ENCODE measurements at regions not wholly inside any gene's neighbourhood (a gene's known extent, or its start where the extent isn't known, plus 50 kb on each side); places are given as distances from the start of the nearest gene placed in this dataset.

DNA sequence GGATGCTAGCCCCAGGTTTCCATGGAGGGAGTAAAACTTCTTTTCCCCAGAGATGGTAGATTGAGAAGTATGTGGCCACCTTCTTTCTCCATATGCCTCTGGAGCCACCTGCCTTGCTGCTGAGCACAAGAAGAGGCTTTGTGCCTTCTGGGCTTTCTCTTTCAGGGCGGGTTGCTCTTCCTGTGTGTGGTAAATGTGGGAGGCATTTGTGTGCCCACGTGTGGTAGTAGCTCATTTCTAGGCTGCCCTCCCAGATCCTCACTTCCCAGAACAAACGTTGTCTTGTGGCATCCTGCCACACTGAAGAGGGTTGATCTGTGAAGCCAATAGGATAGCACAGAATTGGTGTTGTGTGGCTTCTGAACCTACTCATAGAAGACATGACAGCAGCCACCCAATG lies 342.0 kb upstream of the PODXL start:
- TF ChIP-seq, protein P1, sequence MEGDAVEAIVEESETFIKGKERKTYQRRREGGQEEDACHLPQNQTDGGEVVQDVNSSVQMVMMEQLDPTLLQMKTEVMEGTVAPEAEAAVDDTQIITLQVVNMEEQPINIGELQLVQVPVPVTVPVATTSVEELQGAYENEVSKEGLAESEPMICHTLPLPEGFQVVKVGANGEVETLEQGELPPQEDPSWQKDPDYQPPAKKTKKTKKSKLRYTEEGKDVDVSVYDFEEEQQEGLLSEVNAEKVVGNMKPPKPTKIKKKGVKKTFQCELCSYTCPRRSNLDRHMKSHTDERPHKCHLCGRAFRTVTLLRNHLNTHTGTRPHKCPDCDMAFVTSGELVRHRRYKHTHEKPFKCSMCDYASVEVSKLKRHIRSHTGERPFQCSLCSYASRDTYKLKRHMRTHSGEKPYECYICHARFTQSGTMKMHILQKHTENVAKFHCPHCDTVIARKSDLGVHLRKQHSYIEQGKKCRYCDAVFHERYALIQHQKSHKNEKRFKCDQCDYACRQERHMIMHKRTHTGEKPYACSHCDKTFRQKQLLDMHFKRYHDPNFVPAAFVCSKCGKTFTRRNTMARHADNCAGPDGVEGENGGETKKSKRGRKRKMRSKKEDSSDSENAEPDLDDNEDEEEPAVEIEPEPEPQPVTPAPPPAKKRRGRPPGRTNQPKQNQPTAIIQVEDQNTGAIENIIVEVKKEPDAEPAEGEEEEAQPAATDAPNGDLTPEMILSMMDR (IDR thresholded peaks at IDR 0.05), result no peak
- TF ChIP-seq MEF2A (IDR thresholded peaks at IDR 0.05; ENCODE audit: borderline replicate concordance, low read depth) (no peak), EP300 (IDR thresholded peaks at IDR 0.05; ENCODE audit: borderline replicate concordance in 1 of 2, low read depth in 1 of 2, low read length in 1 of 2) (no peak), POLR2AphosphoS5 (IDR thresholded peaks at IDR 0.05; ENCODE audit: low read depth, low read length) (peak; percentile 47), RAD21 (IDR thresholded peaks at IDR 0.05; ENCODE audit: low read length) (no peak)

Measured in SK-N-SH (cell line).